ENCODE measurements at regions not wholly inside any gene's neighbourhood (a gene's known extent, or its start where the extent isn't known, plus 50 kb on each side); places are given as distances from the start of the nearest gene placed in this dataset.

DNA sequence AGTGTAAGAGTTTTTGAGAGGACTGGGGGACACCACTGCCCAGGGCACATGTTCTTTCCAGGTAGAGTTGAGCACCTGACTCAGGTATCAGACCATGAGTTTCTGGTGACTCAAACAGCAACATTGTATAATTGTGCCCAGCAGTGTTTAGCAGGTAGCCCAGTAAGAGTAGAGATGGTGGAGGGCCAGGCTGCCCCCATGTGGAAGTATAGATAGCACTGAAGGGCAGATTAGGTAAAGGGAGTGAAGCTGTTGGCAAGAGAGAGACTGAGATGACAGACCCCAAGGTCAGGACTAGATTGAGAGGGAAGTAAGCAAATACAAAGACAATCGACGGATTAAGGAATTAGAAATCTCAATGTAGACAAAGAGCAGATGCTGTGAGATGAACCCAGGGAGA is 74.6 kb downstream of the TRIM42 start:
- no peak for TF ChIP-seq CTCF (IDR thresholded peaks at IDR 0.05)
- no peak for TF ChIP-seq POLR2A (IDR thresholded peaks at IDR 0.05)

All from lower leg skin (tissue), 3 donors.